SK-N-SH (cell line): ENCODE measurements at regions not wholly inside any gene's neighbourhood (a gene's known extent, or its start where the extent isn't known, plus 50 kb on each side); places are given as distances from the start of the nearest gene placed in this dataset.

Experiments used
- CTCF ChIA-PET: fragments of 300-600, 350-600 bp; formaldehyde crosslinking; extraction: SDS; loops from one replicate; lab custom pipeline; 2021; lab: Yijun Ruan, JAX
- POLR2A ChIA-PET: fragments of 350-600 bp; sonication (Branson Sonifier 250); formaldehyde crosslinking; extraction: SDS; loops from one replicate; lab custom pipeline; 2020; ENCODE audit warnings: antibody characterized with exemption, inconsistent platforms; lab: Yijun Ruan, JAX
- DNase-seq: peaks from one replicate; pipeline ENCODE4 v3.0.0; 2012
- H2AFZ ChIP-seq: fragments of 200-600 bp; sonication (generic); 2 replicates; pipeline ENCODE4 v1.8.1; 2016; ENCODE audit warnings: antibody characterized with exemption, mild to moderate bottlenecking, low read depth
- H3F3A ChIP-seq: fragments of 200-600 bp; sonication (generic); replicated peaks from 2 replicates; pipeline ENCODE3; 2016; ENCODE audit warnings: antibody characterized with exemption, mild to moderate bottlenecking; ENCODE audit not compliant: insufficient read depth
- H3K27ac ChIP-seq, 2 experiments: fragments of 200-500 bp in 1 of 2; fragments of 200-600 bp in 1 of 2; sonication (Bioruptor generic) in 1 of 2; sonication (generic), shearing (Covaris generic) in 1 of 2; 2 replicates each; pipeline versions ENCODE4 v1.5.1 to v1.6.1; 2014 to 2016; ENCODE audit warnings: low read depth in 2 of 2, inconsistent platforms in 1 of 2, low read length in 1 of 2, mild to moderate bottlenecking in 1 of 2, mixed read lengths in 1 of 2
- H3K27me3 ChIP-seq: fragments of 200-600 bp; sonication (generic), shearing (Covaris generic); 2 replicates; pipeline ENCODE4 v1.6.1; 2016; ENCODE audit warnings: mixed run types; ENCODE audit not compliant: insufficient read depth
- H3K36me3 ChIP-seq, 2 experiments: fragments of 200-500 bp in 1 of 2; fragments of 200-600 bp in 1 of 2; sonication (Bioruptor generic) in 1 of 2; sonication (generic) in 1 of 2; replicated peaks in 1 of 2; 2 replicates each; pipeline versions ENCODE3 to v1.5.1; 2014 to 2016; ENCODE audit warnings: low read length in 1 of 2, mild to moderate bottlenecking in 1 of 2; ENCODE audit not compliant: insufficient read depth in 2 of 2, control insufficient read depth in 1 of 2
- H3K4me1 ChIP-seq, 2 experiments: fragments of 200-500 bp in 1 of 2; fragments of 200-600 bp in 1 of 2; sonication (Bioruptor generic) in 1 of 2; sonication (generic), shearing (Covaris generic) in 1 of 2; 2 replicates each; pipeline versions ENCODE4 v1.5.1 to v1.6.1; 2014 to 2016; ENCODE audit warnings: low read depth in 1 of 2, low read length in 1 of 2, mixed run types in 1 of 2; ENCODE audit not compliant: insufficient read depth in 2 of 2, control insufficient read depth in 1 of 2
- H3K4me2 ChIP-seq: fragments of 200-600 bp; sonication (generic), shearing (Covaris generic); 2 replicates; pipeline ENCODE4 v1.6.1; 2017; ENCODE audit warnings: mixed run types
- H3K4me3 ChIP-seq, 2 experiments: fragments of 200-500 bp in 1 of 2; fragments of 200-600 bp in 1 of 2; sonication (Bioruptor generic) in 1 of 2; sonication (generic), shearing (Covaris generic) in 1 of 2; 2 replicates each; pipeline versions ENCODE4 v1.5.1 to v1.8.1; 2014 to 2016; ENCODE audit warnings: low read depth in 2 of 2, inconsistent platforms in 1 of 2, low read length in 1 of 2, mild to moderate bottlenecking in 1 of 2, mixed read lengths in 1 of 2, moderate library complexity in 1 of 2
- H3K79me2 ChIP-seq: fragments of 200-600 bp; sonication (generic); 2 replicates; pipeline ENCODE4 v1.8.1; 2017; ENCODE audit warnings: mild to moderate bottlenecking; ENCODE audit not compliant: insufficient read depth
- H3K9ac ChIP-seq: fragments of 200-600 bp; sonication (generic); 2 replicates; pipeline ENCODE4 v1.6.1; 2017; ENCODE audit warnings: mixed run types
- H3K9me2 ChIP-seq: fragments of 200-600 bp; sonication (generic); 2 replicates; pipeline ENCODE4 v1.6.1; 2017; ENCODE audit warnings: mixed run types
- H3K9me3 ChIP-seq: fragments of 200-600 bp; sonication (generic); 2 replicates; pipeline ENCODE4 v1.6.1; 2017; ENCODE audit warnings: mixed run types, mild to moderate bottlenecking, moderate library complexity
- H4K20me1 ChIP-seq: fragments of 200-600 bp; sonication (generic); 2 replicates; pipeline ENCODE4 v1.6.1; 2017; ENCODE audit warnings: mild to moderate bottlenecking, mixed run types; ENCODE audit not compliant: insufficient read depth
- CHD2 ChIP-seq: fragments of 150-350 bp; IDR thresholded peaks from 2 replicates; pipeline ENCODE4 v1.6.1; 2018; ENCODE audit warnings: low read length; ENCODE audit not compliant: partially characterized antibody
- GABPA ChIP-seq: IDR thresholded peaks from 2 replicates; pipeline ENCODE4 v1.4.0; 2012; ENCODE audit warnings: low read depth, mild to moderate bottlenecking
- GATA2 ChIP-seq: sonication (generic); formaldehyde crosslinking; IDR thresholded peaks from 2 replicates; pipeline ENCODE4 v1.5.0; 2020; ENCODE audit warnings: mild to moderate bottlenecking, missing genetic modification reagents
- MEF2A ChIP-seq: IDR thresholded peaks from 2 replicates; pipeline ENCODE4 v1.4.0; 2012; ENCODE audit warnings: low read depth, borderline replicate concordance
- MXI1 ChIP-seq: IDR thresholded peaks from 2 replicates; pipeline ENCODE4 v1.6.1; 2012; ENCODE audit warnings: mild to moderate bottlenecking, low read depth, low read length, improper control_type of control experiment
- NFIC ChIP-seq: IDR thresholded peaks from 2 replicates; pipeline ENCODE4 v1.4.0; 2012; ENCODE audit warnings: borderline replicate concordance
- POLR2AphosphoS5 ChIP-seq: IDR thresholded peaks from 2 replicates; pipeline ENCODE4 v1.6.1; 2012; ENCODE audit warnings: low read depth, low read length
- REST ChIP-seq: IDR thresholded peaks from 2 replicates; pipeline ENCODE4 v1.6.1; 2012; ENCODE audit warnings: mild to moderate bottlenecking, low read depth, low read length, moderate library complexity
- RFX5 ChIP-seq: IDR thresholded peaks from 2 replicates; pipeline ENCODE4 v1.6.1; 2012; ENCODE audit warnings: mild to moderate bottlenecking, improper control_type of control experiment, low read length
- RXRA ChIP-seq: IDR thresholded peaks from 2 replicates; pipeline ENCODE4 v1.4.0; 2012; ENCODE audit warnings: low read depth, mild to moderate bottlenecking, borderline replicate concordance
- SIN3A ChIP-seq: IDR thresholded peaks from 2 replicates; pipeline ENCODE4 v1.6.1; 2012; ENCODE audit warnings: low read depth, mild to moderate bottlenecking, low read length, moderate library complexity, borderline replicate concordance
- SMC3 ChIP-seq: IDR thresholded peaks from 2 replicates; pipeline ENCODE4 v1.6.1; 2012; ENCODE audit warnings: low read depth, low read length, improper control_type of control experiment
- TEAD4 ChIP-seq: IDR thresholded peaks from 2 replicates; pipeline ENCODE4 v1.4.0; 2012; ENCODE audit warnings: mild to moderate bottlenecking, borderline replicate concordance; ENCODE audit not compliant: insufficient read depth
- TF ChIP-seq, protein P1 (sequence below): IDR thresholded peaks from 2 replicates; pipeline ENCODE4 v1.4.0; 2012; ENCODE audit warnings: low read depth, borderline replicate concordance
- TF ChIP-seq, protein P2 (sequence below): IDR thresholded peaks from 2 replicates; pipeline ENCODE4 v1.4.0; 2012; ENCODE audit warnings: low read depth
- TF ChIP-seq, protein P3 (sequence below): IDR thresholded peaks from 2 replicates; pipeline ENCODE4; 2012

GRCh38 chr5:74258314-74258665 lies 382.2 kb downstream of the ENC1 start:
- H3K9me3 ChIP-seq = no peaks in the 10 kb centered on the region
- H3K4me1 ChIP-seq = peaks cover 0 to 2% of the 10 kb centered on the region in 2 experiments; a peak in 1 of 4 replicates
- POLR2A ChIA-PET = no interaction called here
- H4K20me1 ChIP-seq = no peaks in the 10 kb centered on the region
- no peaks in the 10 kb centered on the region for H3K79me2 ChIP-seq
- no peaks in the 10 kb centered on the region for H3F3A ChIP-seq
- H3K27me3 ChIP-seq = no peaks in the 10 kb centered on the region
- H3K4me2 ChIP-seq = no peak overlapping the region
- CTCF ChIA-PET = interaction anchor here (1.5 kb wide), 1 partner anchor 16 kb away, joined by 3 read pairs; no protein-coding TSS in a partner anchor
- no peak overlapping the region for H2AFZ ChIP-seq
- no peaks in the 10 kb centered on the region for H3K9me2 ChIP-seq
- no peak overlapping the region for H3K4me3 ChIP-seq
- H3K9ac ChIP-seq = no peak overlapping the region
- TF ChIP-seq RFX5 = no peak
- TF ChIP-seq REST = no peak
- TF ChIP-seq, protein P1, sequence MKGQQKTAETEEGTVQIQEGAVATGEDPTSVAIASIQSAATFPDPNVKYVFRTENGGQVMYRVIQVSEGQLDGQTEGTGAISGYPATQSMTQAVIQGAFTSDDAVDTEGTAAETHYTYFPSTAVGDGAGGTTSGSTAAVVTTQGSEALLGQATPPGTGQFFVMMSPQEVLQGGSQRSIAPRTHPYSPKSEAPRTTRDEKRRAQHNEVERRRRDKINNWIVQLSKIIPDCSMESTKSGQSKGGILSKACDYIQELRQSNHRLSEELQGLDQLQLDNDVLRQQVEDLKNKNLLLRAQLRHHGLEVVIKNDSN = no peak
- TF ChIP-seq NFIC = no peak
- no peak for TF ChIP-seq GATA2 (CRISPR knock-in tag)
- no peak for TF ChIP-seq RXRA
- no peak for TF ChIP-seq TEAD4
- TF ChIP-seq GABPA = no peak
- TF ChIP-seq MEF2A = no peak
- TF ChIP-seq POLR2AphosphoS5 = no peak
- TF ChIP-seq, protein P2, sequence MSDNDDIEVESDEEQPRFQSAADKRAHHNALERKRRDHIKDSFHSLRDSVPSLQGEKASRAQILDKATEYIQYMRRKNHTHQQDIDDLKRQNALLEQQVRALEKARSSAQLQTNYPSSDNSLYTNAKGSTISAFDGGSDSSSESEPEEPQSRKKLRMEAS = no peak
- no peak for TF ChIP-seq SIN3A
- no peak for TF ChIP-seq MXI1
- no peak for TF ChIP-seq CHD2
- no peak for TF ChIP-seq SMC3
- TF ChIP-seq, protein P3, sequence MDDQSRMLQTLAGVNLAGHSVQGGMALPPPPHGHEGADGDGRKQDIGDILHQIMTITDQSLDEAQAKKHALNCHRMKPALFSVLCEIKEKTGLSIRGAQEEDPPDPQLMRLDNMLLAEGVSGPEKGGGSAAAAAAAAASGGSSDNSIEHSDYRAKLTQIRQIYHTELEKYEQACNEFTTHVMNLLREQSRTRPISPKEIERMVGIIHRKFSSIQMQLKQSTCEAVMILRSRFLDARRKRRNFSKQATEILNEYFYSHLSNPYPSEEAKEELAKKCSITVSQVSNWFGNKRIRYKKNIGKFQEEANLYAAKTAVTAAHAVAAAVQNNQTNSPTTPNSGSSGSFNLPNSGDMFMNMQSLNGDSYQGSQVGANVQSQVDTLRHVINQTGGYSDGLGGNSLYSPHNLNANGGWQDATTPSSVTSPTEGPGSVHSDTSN = no peak
- DNase-seq = no peak
- H3K36me3 ChIP-seq = no peaks in the 10 kb centered on the region
- no peak overlapping the region for H3K27ac ChIP-seq
